ENCODE measurements at regions not wholly inside any gene's neighbourhood (a gene's known extent, or its start where the extent isn't known, plus 50 kb on each side); places are given as distances from the start of the nearest gene placed in this dataset.

DNA sequence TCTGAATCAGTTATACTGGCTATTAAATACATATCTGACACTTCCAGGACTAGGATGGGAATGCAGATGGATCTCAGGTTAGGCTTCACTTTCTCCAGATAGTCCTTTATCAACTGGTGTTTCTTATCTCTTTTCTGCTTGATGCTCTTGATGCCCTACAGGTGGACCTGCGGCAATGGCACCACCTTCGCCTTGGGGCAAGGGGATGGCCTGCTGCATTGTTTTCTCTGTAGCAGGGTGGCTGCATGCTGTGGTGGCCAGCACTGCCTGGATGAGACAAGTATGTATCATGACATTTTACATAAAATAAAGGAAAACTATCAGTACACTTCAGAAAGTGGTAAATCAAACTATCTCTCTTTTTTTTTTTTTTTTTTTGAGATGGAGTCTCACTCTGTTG, 217.7 kb upstream of the ZP4 start:
- TF ChIP-seq, protein P1, sequence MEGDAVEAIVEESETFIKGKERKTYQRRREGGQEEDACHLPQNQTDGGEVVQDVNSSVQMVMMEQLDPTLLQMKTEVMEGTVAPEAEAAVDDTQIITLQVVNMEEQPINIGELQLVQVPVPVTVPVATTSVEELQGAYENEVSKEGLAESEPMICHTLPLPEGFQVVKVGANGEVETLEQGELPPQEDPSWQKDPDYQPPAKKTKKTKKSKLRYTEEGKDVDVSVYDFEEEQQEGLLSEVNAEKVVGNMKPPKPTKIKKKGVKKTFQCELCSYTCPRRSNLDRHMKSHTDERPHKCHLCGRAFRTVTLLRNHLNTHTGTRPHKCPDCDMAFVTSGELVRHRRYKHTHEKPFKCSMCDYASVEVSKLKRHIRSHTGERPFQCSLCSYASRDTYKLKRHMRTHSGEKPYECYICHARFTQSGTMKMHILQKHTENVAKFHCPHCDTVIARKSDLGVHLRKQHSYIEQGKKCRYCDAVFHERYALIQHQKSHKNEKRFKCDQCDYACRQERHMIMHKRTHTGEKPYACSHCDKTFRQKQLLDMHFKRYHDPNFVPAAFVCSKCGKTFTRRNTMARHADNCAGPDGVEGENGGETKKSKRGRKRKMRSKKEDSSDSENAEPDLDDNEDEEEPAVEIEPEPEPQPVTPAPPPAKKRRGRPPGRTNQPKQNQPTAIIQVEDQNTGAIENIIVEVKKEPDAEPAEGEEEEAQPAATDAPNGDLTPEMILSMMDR (IDR thresholded peaks at IDR 0.05) = no peak
- TF ChIP-seq EZH2 (IDR thresholded peaks at IDR 0.05; ENCODE audit: borderline replicate concordance, insufficient read depth, low read depth, low read length, poor library complexity, severe bottlenecking) = no peak

Data from B cell (primary cell).